HepG2 (cell line): ENCODE measurements at regions not wholly inside any gene's neighbourhood (a gene's known extent, or its start where the extent isn't known, plus 50 kb on each side); places are given as distances from the start of the nearest gene placed in this dataset.

ENCODE experiments used
- ATAC-seq: fragments of 200-7000 bp; cut with Tn5 transposase; 3 replicates; pipeline ENCODE4 v1.9.1; 2020; ENCODE audit warnings: mild to moderate bottlenecking, moderate library complexity
- BruUV-seq: library from RNA; stranded (reverse); fragments of 400-500 nt; replicated peaks from 2 replicates; lab custom pipeline; 2021; lab: Mats Ljungman, UMichigan
- CTCF ChIA-PET: fragments of 300-600 bp; formaldehyde crosslinking; extraction: SDS; loops from one replicate; lab custom pipeline; 2021; ENCODE audit warnings: low total read pairs, inconsistent platforms, low intra/inter-chr PET ratio; lab: Yijun Ruan, JAX
- POLR2A ChIA-PET: fragments of 350-600 bp; sonication (Branson Sonifier 250); formaldehyde crosslinking; loops from one replicate; lab custom pipeline; 2020; ENCODE audit warnings: antibody characterized with exemption, inconsistent platforms; lab: Yijun Ruan, JAX
- DNase-seq: peaks from one replicate; pipeline ENCODE4 v3.0.0-alpha.2; 2015; ENCODE audit warnings: low spot score
- FAIRE-seq: peaks from 3 replicates; lab custom pipeline; 2011; peaks lifted over from hg19 to GRCh38; lab: Jason Lieb, UNC
- H2AFZ ChIP-seq: one replicate; pipeline ENCODE4 v1.6.1; 2011; ENCODE audit warnings: low read length, inconsistent platforms
- H3K27ac ChIP-seq: fragments of 300-600 bp; 3 replicates; pipeline ENCODE4 v1.8.0; 2011; ENCODE audit warnings: mixed run types, mild to moderate bottlenecking, mixed read lengths, low read length, inconsistent platforms; ENCODE audit not compliant: insufficient read depth; ENCODE audit errors: extremely low read length
- H3K27me3 ChIP-seq, 2 experiments: fragments of 200-600 bp in 1 of 2; 2 replicates in 1 of 2; 3 replicates in 1 of 2; pipeline versions ENCODE4 v1.6.0 to v1.8.0; 2011; ENCODE audit warnings: low read length in 2 of 2, mild to moderate bottlenecking in 2 of 2, moderate library complexity in 2 of 2, inconsistent platforms in 1 of 2; ENCODE audit not compliant: insufficient read depth in 2 of 2, control insufficient read depth in 1 of 2
- H3K36me3 ChIP-seq, 2 experiments: fragments of 200-600 bp in 1 of 2; replicated peaks in 1 of 2; 2 replicates in 1 of 2; 3 replicates in 1 of 2; pipeline versions ENCODE4 v1.5.1 to v1.8.0; 2011; ENCODE audit warnings: low read length in 2 of 2, inconsistent platforms in 1 of 2; ENCODE audit not compliant: insufficient read depth in 2 of 2, control insufficient read depth in 1 of 2
- H3K4me1 ChIP-seq: 2 replicates; pipeline ENCODE4 v1.5.1; 2012; ENCODE audit warnings: low read length, inconsistent platforms; ENCODE audit not compliant: insufficient read depth
- H3K4me2 ChIP-seq: 2 replicates; pipeline ENCODE4 v1.6.0; 2011; ENCODE audit warnings: low read depth, low read length, inconsistent platforms
- H3K4me3 ChIP-seq, 3 experiments: fragments of 200-600 bp in 1 of 3; sonication (generic), shearing (Covaris generic) in 1 of 3; replicated peaks in 1 of 3; 2 replicates each; pipeline ENCODE4 v1.5.1; 2011 to 2016; ENCODE audit warnings: low read length in 3 of 3, inconsistent platforms in 2 of 3, low read depth in 2 of 3, mild to moderate bottlenecking in 2 of 3, control low read depth in 1 of 3, mixed read lengths in 1 of 3; ENCODE audit not compliant: insufficient read depth in 1 of 3
- H3K79me2 ChIP-seq: one replicate; pipeline ENCODE4 v1.6.1; 2011; ENCODE audit warnings: low read length, inconsistent platforms; ENCODE audit not compliant: insufficient read depth
- H3K9ac ChIP-seq: 2 replicates; pipeline ENCODE4 v1.6.0; 2011; ENCODE audit warnings: mild to moderate bottlenecking, low read depth, low read length, inconsistent platforms; ENCODE audit not compliant: insufficient read depth
- H3K9me3 ChIP-seq: 2 replicates; pipeline ENCODE4 v1.5.1; 2012; ENCODE audit warnings: mild to moderate bottlenecking, low read length
- H4K20me1 ChIP-seq: 2 replicates; pipeline ENCODE4 v1.6.0; 2011; ENCODE audit warnings: inconsistent platforms, mild to moderate bottlenecking, low read length, moderate library complexity; ENCODE audit not compliant: insufficient read depth
- ARID2 ChIP-seq: sonication (generic); formaldehyde crosslinking; IDR thresholded peaks from 2 replicates; pipeline ENCODE4 v1.8.1; 2022; ENCODE audit warnings: mild to moderate bottlenecking, missing genetic modification reagents, borderline replicate concordance
- SCMH1 ChIP-seq: sonication (generic); formaldehyde crosslinking; IDR thresholded peaks from 2 replicates; pipeline ENCODE4 v1.9.0; 2021; ENCODE audit warnings: missing genetic modification reagents, mild to moderate bottlenecking, borderline replicate concordance
- TIGD3 ChIP-seq: sonication (generic); formaldehyde crosslinking; IDR thresholded peaks from 2 replicates; pipeline ENCODE4 v1.5.1; 2020; ENCODE audit warnings: mild to moderate bottlenecking, missing genetic modification reagents, borderline replicate concordance
- ZBTB7B ChIP-seq: sonication (generic); formaldehyde crosslinking; IDR thresholded peaks from 2 replicates; pipeline ENCODE4 v1.4.0; 2020; ENCODE audit warnings: missing genetic modification reagents
- ZNF12 ChIP-seq: sonication (generic); formaldehyde crosslinking; IDR thresholded peaks from 2 replicates; pipeline ENCODE4 v1.5.0; 2020; ENCODE audit warnings: missing genetic modification reagents
- ZNF383 ChIP-seq: sonication (generic); formaldehyde crosslinking; IDR thresholded peaks from 2 replicates; pipeline ENCODE4 v1.4.0; 2020; ENCODE audit warnings: missing genetic modification reagents, mild to moderate bottlenecking, borderline replicate concordance
- ZNF451 ChIP-seq: sonication (generic); formaldehyde crosslinking; IDR thresholded peaks from 2 replicates; pipeline ENCODE4 v1.5.0; 2020; ENCODE audit warnings: mild to moderate bottlenecking, missing genetic modification reagents
- ZNF496 ChIP-seq: sonication (generic); formaldehyde crosslinking; IDR thresholded peaks from 2 replicates; pipeline ENCODE4 v1.8.1; 2023; ENCODE audit warnings: mild to moderate bottlenecking, moderate library complexity, missing genetic modification reagents; ENCODE audit not compliant: insufficient replicate concordance
- ZNF558 ChIP-seq: sonication (generic); formaldehyde crosslinking; IDR thresholded peaks from 2 replicates; pipeline ENCODE4 v1.9.0; 2022; ENCODE audit warnings: mild to moderate bottlenecking, missing genetic modification reagents, borderline replicate concordance
- ZNF567 ChIP-seq: sonication (generic); formaldehyde crosslinking; IDR thresholded peaks from 2 replicates; pipeline ENCODE4 v1.8.1; 2023; ENCODE audit warnings: mild to moderate bottlenecking, missing genetic modification reagents, borderline replicate concordance
- ZNF670 ChIP-seq: sonication (generic); formaldehyde crosslinking; IDR thresholded peaks from 2 replicates; pipeline ENCODE4 v1.8.0; 2022; ENCODE audit warnings: mild to moderate bottlenecking, missing genetic modification reagents, borderline replicate concordance
- WGBS: methylation state at CpG from one replicate; pipeline ENCODE4 v1.1.6; 2017; ENCODE audit warnings: low lambda C conversion rate; 5-methylcytosine and 5-hydroxymethylcytosine counted together
- in situ Hi-C: cut with HindIII; loops from 2 replicates; pipeline ENCODE4 v1.10.0; 2017; ENCODE audit warnings: low pct_unique_long_range_greater_than_20kb; ENCODE audit not compliant: extremely low pct_ligation_motif_present
- intact Hi-C: fragments of 100-400 bp; cut with micrococcal nuclease; formaldehyde crosslinking; loops from one replicate; pipeline ENCODE4 v1.10.0; 2022; ENCODE audit not compliant: unreplicated experiment
- TF ChIP-seq, protein P1 (sequence below): sonication (generic); formaldehyde crosslinking; IDR thresholded peaks from 2 replicates; pipeline ENCODE4 v1.8.0; 2022; ENCODE audit warnings: low read depth, missing genetic modification reagents
- TF ChIP-seq, protein P2 (sequence below): sonication (generic); formaldehyde crosslinking; IDR thresholded peaks from 2 replicates; pipeline ENCODE4 v1.5.1; 2020; ENCODE audit warnings: mild to moderate bottlenecking, missing genetic modification reagents, moderate library complexity

DNA sequence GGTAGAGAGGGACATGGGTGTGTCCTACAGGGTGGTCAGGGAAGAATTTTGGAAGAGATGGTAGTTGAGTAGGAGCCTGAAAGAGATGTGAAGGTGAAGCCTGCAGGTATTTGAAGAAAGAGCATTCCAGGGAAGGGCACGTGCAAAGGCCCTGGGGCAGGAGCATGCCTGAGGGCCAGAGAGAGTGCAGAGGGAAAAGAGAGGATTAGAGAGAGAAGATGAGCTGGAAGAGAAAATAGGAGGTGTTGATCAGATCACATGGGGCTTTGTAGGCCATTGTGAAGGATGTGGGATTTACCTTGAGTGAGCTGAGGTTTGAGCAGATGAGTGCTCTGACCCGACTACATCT, 455.0 kb downstream of the HAPSTR1 start (continued):
- TF ChIP-seq, protein P1, sequence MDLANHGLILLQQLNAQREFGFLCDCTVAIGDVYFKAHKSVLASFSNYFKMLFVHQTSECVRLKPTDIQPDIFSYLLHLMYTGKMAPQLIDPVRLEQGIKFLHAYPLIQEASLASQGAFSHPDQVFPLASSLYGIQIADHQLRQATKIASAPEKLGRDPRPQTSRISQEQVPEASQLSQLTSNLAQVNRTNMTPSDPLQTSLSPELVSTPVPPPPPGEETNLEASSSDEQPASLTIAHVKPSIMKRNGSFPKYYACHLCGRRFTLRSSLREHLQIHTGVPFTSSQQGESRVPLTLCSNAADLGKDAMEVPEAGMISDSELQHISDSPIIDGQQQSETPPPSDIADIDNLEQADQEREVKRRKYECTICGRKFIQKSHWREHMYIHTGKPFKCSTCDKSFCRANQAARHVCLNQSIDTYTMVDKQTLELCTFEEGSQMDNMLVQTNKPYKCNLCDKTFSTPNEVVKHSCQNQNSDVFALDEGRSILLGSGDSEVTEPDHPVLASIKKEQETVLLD: no peak
- TF ChIP-seq ZBTB7B (CRISPR knock-in tag): no peak

- ATAC-seq (no peak), DNase-seq (no peak), FAIRE-seq (no peak)
- CTCF ChIA-PET: no interaction called here
- WGBS: 18% methylated on average over 5 of the region's 5 CpGs
- Histone ChIP-seq H3K4me1 (peaks cover 16% of the 10 kb centered on the region), H3K36me3 (no peaks in the 10 kb centered on the region), H4K20me1 (no peaks in the 10 kb centered on the region), H3K9ac (no peak overlapping the region), H2AFZ (no peak overlapping the region), H3K27me3 (no peaks in the 10 kb centered on the region), H3K4me2 (no peak overlapping the region), H3K79me2 (no peaks in the 10 kb centered on the region), H3K9me3 (no peaks in the 10 kb centered on the region), H3K4me3 (no peak overlapping the region), H3K27ac (no peak overlapping the region)
- BruUV-seq: no TSS peak
- in situ Hi-C loops (no loop called here), intact Hi-C loops (no loop called here)
- POLR2A ChIA-PET: no interaction called here
- no peak for TF ChIP-seq SCMH1 (CRISPR knock-in tag)
- TF ChIP-seq ZNF383 (CRISPR knock-in tag): no peak
- TF ChIP-seq ZNF670 (CRISPR knock-in tag): no peak
- TF ChIP-seq, protein P2, sequence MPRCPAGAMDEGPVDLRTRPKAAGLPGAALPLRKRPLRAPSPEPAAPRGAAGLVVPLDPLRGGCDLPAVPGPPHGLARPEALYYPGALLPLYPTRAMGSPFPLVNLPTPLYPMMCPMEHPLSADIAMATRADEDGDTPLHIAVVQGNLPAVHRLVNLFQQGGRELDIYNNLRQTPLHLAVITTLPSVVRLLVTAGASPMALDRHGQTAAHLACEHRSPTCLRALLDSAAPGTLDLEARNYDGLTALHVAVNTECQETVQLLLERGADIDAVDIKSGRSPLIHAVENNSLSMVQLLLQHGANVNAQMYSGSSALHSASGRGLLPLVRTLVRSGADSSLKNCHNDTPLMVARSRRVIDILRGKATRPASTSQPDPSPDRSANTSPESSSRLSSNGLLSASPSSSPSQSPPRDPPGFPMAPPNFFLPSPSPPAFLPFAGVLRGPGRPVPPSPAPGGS: no peak
- no peak for TF ChIP-seq ZNF12 (CRISPR knock-in tag)
- TF ChIP-seq ZNF567 (CRISPR knock-in tag): no peak
- no peak for TF ChIP-seq ZNF496 (CRISPR knock-in tag)
- TF ChIP-seq ZNF558 (CRISPR knock-in tag): no peak
- no peak for TF ChIP-seq ARID2 (CRISPR knock-in tag)
- TF ChIP-seq TIGD3: no peak
- no peak for TF ChIP-seq ZNF451
Observed at GRCh38 chr16:9549487-9549886, 458.0 kb downstream of the HAPSTR1 start.
